Tibial nerve (tissue), 3 donors: ENCODE measurements at regions not wholly inside any gene's neighbourhood (a gene's known extent, or its start where the extent isn't known, plus 50 kb on each side); places are given as distances from the start of the nearest gene placed in this dataset.

Experiments used
- CTCF ChIP-seq, 5 experiments: fragments of 200-600 bp in 3 of 5; fragments of 450-650 bp in 2 of 5; sonication (generic) in 3 of 5; IDR thresholded peaks; one replicate each; pipeline ENCODE4 v1.5.1; 2016 to 2019; ENCODE audit warnings: antibody characterized with exemption in 5 of 5, mild to moderate bottlenecking in 3 of 5, moderate library complexity in 2 of 5
- POLR2A ChIP-seq, 2 donors: fragments of 450-650 bp; IDR thresholded peaks; one replicate each; pipeline ENCODE4 v1.6.1; 2017; ENCODE audit warnings: antibody characterized with exemption in 2 of 2, mild to moderate bottlenecking in 2 of 2, moderate library complexity in 2 of 2

DNA sequence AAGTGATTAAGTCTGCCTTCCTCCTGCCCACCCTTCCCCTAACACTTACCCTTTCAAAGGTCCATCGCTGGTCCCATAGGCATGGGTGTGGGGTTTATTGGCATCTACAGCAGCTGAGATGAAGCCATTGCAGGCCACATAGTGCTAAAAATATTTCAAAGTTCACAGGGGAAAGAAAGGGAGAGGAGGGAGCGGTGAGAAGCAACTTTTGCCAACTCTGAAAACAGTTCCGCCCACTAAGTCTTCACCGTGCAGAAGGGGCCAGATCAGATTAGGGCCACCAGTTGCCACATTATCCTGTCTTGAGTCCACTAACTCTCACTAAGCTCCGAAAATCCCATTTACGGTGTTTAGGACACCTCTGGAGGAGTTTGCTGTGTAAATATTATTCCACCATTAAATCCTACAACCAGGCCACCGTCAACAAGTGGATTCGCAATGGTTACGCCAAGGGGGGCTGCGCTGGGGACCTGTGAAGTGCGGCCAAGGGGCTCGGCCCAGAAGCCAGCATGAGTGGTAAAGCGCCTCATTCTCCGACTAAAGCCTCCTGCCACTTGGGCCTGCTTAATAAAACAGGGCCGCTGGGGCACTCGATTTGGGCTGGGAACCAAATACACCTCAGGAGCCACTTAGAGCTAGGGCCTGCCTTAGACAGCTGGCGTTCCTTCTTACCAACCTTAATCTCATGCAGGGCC lies 534.9 kb downstream of the MIAT start:
- TF ChIP-seq CTCF (IDR thresholded peaks at IDR 0.05), result no peak
- TF ChIP-seq POLR2A (IDR thresholded peaks at IDR 0.05), result no peak
